ENCODE measurements at regions not wholly inside any gene's neighbourhood (a gene's known extent, or its start where the extent isn't known, plus 50 kb on each side); places are given as distances from the start of the nearest gene placed in this dataset.

DNA sequence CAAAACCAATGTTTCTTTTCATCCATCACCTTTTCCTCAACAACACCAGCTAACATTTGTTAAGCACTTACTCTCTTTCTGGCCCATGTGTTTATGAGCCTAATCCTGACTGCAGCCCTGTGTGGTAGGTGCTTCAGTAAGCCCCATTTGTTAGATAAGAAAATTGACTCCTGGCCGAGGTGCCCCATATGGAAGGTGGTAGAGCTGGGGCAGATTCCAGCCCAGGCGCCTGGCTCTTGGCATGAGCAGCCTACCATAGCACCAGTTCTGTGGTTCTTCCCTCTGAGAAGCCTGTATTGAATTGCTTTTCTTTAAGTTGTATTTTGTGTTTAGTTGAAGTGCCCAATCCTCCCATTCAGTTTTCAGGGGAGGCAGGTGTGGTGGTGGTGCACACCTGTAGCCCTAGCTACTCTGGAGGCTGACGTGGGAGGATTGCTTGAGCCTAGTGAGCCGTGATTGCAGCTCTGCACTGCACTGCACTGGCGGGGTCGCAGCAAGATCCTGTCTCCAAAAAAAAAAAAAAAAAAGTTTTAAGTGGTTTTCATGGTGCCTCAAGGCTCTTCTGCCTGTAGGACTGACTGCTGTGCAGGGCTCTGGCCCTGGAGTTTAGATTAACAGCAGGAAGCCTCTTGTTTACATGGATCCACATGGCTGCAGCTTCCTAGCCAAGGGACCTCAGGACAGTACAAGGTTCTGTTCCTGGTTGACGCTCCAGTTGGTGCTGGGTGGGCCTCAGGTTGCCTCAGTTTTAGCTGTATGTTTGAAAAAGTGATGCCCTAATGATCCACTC lies 125.9 kb downstream of the MRPS6 start:
- TF ChIP-seq, protein P1, sequence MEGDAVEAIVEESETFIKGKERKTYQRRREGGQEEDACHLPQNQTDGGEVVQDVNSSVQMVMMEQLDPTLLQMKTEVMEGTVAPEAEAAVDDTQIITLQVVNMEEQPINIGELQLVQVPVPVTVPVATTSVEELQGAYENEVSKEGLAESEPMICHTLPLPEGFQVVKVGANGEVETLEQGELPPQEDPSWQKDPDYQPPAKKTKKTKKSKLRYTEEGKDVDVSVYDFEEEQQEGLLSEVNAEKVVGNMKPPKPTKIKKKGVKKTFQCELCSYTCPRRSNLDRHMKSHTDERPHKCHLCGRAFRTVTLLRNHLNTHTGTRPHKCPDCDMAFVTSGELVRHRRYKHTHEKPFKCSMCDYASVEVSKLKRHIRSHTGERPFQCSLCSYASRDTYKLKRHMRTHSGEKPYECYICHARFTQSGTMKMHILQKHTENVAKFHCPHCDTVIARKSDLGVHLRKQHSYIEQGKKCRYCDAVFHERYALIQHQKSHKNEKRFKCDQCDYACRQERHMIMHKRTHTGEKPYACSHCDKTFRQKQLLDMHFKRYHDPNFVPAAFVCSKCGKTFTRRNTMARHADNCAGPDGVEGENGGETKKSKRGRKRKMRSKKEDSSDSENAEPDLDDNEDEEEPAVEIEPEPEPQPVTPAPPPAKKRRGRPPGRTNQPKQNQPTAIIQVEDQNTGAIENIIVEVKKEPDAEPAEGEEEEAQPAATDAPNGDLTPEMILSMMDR (IDR thresholded peaks at IDR 0.05 in 4 of 5, conservative IDR thresholded peaks at IDR 0.05 in 1 of 5), result no peak
- TF ChIP-seq POLR2A (IDR thresholded peaks at IDR 0.05), result no peak

Measured in gastrocnemius medialis (tissue), 4 donors.